Limb (tissue), 2 donors: ENCODE measurements at regions not wholly inside any gene's neighbourhood (a gene's known extent, or its start where the extent isn't known, plus 50 kb on each side); places are given as distances from the start of the nearest gene placed in this dataset.

Source experiments
- DNase-seq, 2 donors: peaks; one replicate each; pipeline ENCODE4 v3.0.0-alpha.2; 2016; ENCODE audit errors: extremely low spot score in 2 of 2

DNA sequence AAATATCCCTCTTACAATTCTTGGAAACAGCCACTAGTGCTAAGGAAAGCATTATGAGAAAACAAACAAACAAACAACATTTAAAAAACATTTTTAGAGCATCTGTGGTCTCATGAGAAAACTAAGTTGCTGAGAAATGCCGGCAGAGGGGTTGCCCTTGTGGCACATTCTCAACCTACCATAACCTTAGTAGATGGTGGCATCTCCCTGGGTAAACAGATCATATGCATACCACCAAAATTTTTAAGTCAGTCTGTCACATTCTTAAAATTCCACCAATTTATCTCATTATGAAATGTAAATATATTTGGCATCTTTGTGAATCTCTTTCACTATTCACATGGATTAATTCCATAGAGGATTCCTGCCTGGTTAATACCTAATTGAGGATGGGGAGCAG is 575.7 kb upstream of the MARCKS start:
- DNase-seq: no peak

DNA sequence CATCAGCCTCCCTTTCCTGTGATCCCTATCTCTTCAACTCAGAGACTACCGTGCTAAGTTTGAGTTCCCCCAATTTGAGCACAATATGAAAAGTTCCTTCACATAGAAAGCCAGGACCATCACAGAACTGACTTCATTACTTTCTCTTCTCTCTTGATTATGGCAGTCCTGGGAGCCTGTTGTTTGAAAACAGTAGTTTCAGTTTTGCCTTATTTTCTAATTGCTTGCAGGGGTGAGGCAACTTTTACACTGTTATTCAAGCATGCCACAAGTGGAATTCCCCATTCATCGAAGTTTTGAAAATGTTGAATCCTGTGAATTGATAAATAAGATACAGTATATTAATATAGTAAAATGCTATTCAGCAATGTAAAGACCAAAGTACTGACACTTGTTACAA is 569.7 kb upstream of the MARCKS start:
- DNase-seq: no peak

DNA sequence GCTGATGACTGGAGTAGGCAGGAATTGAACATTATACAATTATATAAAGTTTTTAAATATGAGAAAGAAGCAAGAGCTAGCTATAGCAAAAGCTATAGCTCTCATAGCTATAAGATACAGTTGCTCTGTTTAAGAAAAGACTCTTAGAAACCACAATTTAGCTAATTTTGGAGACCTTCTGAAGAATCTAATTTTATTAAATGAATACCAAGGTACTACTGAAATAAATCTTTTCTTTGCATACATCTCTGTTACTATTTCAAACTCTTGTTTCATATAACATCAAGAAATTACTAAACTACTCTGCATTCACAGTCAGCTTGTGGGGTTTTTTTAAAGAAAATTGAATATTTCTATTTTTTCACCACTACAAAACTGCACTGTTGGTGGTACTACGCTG is 568.7 kb upstream of the MARCKS start:
- DNase-seq: no peak

DNA sequence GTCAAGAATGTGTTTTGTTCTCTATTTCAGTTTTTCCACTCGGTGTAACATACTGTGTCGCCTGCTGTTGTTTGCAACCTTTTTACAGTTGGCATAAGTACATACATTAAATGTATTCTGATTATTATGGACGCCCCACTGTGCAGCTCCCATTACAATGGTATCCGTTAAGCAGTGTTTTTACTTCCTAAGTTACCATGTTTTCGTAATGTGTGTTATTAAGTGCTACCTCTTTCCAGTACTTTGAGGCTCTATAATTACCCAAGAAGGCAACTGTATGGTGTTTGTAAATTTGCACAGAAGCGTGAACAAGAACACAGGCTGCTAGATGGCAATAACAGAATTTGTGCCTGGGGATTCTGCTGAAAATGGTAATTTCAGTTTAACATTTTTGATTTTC is 568.0 kb upstream of the MARCKS start:
- no peak for DNase-seq

DNA sequence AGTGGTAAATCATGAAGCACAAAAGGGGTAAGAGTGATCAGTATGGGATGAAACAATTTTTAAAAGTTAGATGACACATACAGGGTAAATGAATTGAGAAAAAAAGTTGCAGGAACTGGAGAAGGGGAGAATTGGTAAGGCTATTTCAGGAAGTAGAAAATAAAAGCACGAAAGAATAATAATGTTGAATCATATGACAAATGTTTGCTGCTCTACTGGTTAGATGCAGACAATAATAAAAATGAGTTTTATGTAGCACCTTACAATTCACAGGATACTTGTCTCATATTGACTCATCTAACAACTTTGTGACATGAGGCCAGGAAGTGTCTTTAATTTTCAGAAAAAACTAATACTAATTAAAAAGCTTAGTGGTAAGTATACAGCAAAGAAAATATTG is 566.5 kb upstream of the MARCKS start:
- DNase-seq: no peak

DNA sequence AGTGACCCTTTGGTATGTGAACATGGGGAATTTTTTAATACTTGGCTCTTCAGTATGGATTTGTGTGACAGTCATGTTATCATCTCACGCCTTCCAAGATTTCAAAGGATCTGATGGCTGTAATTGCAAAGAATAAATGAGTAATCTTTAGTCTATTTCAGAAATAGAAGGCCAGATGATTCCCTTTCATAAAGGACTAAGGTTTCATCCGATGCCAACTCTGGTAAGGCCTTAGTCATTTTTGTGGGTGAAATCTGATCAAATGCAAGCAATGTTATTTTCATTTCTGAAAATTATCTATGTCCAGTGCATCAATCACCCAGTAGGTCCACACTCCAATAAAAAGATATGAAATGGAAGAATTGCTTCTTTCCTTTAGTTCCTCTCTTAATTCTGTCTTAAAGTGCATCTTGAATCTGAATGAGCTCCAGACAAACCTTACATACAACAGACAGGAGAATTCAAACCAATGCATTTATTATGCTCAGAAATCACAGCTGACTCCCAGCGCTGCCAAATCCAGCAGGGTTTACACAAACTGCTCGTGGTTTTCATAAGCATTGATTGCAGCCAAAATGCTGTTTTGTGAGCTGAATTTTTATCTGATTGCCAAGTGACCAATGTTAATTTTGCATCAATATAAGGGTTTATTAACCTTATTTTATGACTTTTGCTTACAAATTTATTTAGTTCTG is 565.2 kb upstream of the MARCKS start:
- DNase-seq: peak in 1 of 2 donors; percentile 55

DNA sequence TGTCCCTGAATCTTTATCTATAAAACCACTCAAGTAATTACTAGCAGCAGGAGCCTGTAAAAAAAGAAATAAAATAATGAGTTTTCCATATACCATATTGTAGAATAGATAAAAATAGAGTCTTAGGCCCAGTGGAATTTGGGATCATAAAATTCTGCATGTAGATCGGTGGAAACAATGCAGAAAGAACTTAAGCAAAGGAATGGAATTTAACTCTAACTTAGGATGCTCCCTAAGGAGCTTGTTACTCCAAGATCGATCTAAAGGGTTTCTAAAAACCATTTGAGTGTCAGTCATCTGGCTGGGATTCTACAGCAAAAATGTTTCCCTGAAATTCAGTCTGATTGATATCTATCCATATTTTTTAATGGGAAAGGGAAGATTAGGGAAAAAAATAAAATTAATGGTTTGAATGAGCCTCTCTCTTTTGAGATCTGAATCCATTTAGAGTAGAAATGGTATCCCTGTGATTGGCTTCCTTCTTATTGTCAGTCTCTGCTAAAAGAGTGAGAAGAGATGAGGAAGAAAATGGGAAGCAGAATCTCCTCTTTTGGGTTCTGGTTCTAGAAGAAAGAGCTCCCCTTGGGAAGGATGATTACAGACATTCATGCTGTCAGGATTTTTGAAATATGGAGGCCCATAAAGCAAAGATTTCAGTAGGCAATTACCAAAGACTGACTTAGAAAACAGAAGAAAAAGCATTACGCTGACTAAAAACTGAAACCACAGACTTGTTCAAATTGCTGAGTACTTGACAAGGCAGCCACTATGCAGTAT is 564.3 kb upstream of the MARCKS start:
- peak in 1 of 2 donors; percentile 81 for DNase-seq

DNA sequence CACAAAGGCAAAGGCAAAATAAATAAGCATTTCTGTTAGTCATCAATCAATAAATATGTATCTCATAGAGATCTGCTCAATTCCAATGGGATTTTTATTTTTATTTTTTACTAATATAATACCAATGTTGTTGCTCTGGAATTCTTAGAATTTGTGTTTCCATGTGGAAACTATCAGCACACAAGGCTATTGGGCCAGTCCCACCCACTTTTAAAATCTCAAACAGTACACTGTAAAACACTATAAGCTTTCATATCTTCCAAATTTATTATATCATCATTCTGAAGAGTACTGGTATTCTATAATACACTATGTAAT is 563.8 kb upstream of the MARCKS start:
- no peak for DNase-seq

DNA sequence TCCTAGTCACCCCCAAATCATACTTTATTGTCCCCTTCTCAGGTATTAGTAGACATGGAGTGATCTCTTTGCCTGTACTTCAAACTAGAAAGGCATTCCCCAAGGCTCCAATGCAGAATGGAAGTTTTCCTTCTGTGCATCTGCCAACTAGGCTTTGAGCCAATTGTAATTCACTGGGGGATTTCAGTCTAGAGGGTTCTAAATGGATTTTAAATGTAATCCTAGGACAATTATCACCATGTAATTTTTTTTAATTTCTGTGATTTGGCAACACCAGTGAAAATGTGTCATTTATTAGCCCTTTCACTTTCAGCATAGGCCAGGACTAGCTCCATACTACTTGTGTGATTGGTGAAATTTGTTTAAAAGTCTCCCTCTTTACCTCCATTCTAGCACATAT is 557.6 kb upstream of the MARCKS start:
- DNase-seq: no peak

DNA sequence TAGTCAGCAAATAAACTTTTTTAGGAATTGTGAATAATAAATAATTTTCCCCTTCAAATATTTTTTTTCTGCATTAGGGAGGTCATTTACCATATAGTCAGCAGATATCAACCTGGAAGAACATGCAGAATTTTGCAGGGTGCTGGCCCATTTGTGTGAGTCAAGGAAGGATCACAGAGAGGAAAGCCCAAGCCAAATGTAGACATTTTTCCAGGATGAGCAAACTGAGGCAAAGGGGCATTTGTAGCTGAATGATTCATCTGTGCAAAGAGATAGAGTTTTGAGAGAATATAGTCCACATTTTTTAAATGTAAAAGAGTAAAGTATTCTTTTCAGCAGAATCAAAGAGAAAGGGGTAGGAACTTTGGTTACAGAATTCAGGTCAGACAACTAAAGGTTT is 555.5 kb upstream of the MARCKS start:
- DNase-seq: no peak

DNA sequence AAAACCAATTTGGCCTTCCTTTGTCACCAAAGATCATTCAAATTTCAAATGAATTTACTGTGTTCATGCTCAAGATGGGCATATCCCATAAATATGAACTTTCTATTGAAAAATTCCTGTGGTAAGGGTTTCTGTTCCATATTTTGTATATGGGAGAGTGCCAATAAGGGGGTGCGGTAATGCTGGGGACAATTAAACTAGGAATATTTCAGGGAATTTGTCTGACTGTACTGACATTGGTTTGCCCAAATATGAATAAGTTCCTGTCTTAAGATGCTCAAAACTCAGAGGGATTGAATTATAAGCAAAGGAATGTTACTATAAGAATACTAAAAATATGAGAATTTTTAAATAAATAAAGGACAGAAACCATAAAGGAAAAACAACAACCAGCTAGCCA is 553.0 kb upstream of the MARCKS start:
- DNase-seq: no peak

DNA sequence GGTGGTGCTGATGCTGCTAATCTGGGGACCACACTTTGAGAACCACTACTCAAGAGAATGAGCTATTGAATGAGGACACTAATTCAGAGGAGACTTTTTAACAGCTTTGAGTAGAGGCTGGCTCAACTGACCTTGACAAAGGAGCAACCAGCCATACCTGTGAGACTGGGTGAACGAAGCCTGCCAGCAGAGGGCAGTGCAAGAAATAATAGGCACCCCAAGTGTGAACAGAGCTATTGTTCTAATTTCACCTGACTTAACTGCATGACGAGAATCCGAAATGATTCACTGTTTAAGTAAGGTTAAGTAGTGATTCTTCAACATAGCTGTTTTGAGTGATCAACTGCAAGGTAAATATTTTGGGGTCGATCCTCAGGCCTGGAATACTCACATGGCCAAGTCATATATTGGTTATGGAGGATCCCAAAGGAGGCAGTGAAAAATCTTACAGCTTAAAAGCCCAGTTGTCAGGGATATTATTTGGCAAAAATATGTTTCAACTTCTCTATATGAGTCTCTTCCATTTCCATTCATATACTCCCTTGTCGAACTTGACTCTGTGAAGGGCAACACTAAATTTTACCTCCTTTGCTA is 550.5 kb upstream of the MARCKS start:
- DNase-seq: no peak

DNA sequence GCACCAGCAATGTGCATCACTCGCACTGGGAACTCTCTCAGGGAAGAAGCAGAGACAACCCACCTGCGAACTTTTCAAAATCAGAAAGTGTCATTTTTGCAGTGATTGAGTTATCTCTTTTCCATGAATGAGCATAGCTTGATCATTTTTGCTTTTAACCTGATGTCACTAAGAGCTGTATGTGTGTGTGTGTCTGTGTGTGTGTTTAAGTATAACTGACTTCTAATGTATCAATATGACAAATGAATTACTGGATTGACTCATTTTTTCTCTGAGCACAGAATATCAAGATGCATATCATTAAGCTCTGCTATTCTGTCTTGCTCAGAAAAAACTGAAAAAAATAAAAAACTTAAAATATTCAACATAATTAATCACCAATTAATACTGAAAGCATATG is 548.9 kb upstream of the MARCKS start:
- DNase-seq: no peak

DNA sequence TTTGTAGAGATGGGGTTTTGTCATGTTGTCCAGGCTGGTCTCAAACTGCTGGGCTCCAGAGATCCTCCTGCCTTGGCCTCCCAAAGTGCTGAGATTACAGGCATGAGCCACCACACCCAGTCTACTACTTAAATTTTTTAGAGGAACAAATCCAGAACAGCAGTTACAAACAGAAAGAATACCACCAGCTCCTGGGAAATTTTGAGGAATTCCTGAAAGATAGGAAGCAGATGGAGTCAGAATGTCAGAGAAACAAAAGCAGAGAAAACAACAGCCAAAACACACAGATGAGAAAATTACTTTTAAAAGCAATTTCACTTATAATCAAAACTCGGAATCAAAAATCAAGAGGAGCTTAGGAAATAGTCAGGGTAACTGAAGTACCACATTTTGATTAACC is 543.3 kb upstream of the MARCKS start:
- no peak for DNase-seq

DNA sequence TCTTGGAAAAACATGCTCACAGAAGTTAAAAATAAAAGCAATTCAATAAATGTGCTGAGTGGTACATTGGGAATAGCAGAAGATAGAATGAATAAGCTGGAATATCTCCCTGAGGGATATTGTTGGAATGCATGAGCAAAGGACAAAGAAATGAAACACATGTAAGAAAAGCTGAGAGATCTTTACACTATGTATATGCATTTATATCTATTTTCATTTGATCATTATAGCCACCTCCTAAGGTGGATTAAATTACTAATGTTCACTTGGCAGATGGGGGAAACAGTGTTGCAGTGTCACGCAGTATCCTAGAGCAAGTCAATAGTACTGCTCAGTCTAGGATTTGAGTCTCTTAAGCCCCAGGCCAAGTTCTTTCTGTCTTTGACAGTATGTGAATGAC is 542.0 kb upstream of the MARCKS start:
- no peak for DNase-seq

DNA sequence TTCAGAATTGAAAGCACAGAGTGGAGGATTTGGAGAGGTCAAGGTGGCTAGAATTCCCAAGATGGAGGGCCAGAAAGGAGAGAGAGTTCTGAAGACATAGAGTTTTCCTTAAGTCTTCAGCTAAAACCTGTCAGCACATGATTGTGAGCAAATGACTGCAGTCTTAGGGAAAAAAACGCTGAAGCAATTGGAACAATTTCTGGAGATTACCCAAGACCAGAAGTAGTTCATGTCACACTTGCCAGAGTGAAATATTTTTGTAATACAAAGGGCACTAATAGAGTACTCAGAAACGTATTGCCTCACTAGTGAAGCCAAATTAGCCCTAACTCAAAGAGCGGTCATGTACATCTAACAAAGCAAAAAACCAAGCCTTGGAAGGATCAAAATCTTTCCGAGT is 541.3 kb upstream of the MARCKS start:
- DNase-seq: no peak

DNA sequence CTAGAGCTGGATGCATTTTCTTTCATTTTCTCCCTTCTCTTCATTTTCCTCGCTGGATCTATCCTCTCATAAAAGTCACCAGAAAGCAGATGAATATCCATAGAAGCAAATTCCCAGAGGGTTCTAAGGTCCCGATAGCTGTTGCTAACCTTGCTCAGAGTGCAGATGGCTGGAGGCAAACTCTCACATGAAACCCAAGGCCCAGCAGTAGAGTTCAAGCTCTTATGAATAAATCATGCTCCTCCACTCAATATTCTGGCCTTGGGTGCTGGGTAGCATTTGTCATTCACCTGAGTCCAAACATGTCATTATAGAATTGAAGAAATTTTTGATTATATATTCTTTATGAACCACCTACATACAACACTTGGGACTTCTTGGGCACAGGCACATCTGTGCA is 539.7 kb upstream of the MARCKS start:
- DNase-seq: no peak

DNA sequence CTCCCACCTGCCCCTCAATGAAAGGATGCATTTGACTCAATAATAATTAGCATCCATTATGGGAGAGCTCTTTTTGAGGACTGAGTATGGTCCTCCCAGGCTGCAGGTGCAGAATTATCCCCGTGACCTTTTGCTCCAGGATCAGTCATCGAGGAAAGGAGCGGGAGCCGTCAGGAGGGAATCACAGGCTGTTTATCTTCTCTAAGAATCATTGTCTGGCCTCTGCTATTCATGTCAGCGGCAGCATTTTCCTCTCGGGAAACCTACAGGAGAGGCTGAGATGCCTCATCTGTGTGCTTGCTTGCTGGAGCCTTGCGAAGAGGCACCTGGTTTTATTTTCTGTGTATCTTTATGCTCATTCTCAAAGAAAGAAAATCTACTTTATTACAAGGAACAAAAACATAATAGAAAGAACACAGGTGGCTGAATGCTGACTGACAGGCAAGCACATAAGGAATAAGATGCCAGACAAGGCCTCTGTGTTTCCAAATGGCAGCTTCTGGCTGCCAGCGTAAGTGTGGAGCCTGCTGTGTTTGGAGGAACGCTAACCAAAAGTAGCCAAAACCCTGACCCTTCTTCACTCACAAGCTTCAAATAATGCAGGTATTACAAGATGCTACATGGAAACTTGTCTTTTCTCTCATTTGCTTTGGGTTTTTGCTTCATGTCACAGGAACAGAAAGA is 539.1 kb upstream of the MARCKS start:
- peak in 1 of 2 donors; percentile 44 for DNase-seq

DNA sequence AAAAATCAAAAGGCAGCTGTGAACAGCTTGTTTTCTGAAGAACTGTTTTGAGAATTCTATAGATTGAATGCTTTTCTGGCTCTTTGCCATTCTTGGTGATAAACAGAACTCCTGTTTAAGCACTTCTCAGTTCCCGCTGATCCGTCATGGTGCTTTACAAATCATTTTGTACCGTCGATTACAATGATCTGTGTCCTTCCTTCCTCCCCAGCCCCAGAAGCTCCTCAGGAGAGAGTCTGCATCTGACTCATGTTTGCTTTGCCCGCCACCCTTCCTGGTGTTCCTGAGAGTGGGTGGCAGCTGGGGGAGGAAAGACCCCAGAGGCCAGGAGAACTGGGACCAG is 538.6 kb upstream of the MARCKS start:
- peak; percentile 35 to 55 for DNase-seq

DNA sequence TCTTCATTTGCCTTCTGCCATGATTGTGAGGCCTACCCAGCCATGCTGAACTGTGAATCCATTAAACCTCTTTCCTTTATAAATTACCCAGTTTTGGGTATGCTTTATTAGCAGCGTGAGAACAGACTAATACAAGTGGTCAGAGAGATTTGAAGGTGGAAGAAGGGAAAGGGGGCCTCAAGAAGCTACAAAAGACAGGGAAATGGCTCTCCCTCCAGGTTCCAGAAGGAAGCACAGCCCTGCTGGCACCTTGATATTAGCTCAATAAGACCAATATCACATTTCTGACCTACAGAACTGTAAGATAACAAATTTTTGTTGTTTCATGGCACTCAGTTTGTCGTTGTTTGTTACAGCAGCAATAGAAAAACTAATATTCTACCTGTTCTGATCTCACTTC is 536.5 kb upstream of the MARCKS start:
- no peak for DNase-seq

DNA sequence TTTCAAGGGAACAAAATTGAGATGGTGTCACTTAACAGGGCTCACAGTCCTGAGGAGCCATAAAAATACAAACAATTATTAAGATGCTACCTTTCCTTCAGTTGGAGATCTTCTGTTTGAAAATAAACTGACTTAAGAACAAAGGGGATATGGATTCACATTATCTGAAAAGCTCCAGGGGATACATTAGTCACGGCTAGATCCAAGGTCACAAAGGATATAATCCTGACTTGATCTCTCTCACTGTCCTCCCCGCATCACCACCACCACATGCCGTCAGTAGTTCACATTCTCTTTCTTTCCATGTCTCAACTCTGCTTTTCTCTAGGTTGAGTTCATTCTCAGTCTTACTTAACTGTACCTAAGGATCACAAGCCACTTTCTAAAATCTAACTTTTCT is 530.4 kb upstream of the MARCKS start:
- no peak for DNase-seq

DNA sequence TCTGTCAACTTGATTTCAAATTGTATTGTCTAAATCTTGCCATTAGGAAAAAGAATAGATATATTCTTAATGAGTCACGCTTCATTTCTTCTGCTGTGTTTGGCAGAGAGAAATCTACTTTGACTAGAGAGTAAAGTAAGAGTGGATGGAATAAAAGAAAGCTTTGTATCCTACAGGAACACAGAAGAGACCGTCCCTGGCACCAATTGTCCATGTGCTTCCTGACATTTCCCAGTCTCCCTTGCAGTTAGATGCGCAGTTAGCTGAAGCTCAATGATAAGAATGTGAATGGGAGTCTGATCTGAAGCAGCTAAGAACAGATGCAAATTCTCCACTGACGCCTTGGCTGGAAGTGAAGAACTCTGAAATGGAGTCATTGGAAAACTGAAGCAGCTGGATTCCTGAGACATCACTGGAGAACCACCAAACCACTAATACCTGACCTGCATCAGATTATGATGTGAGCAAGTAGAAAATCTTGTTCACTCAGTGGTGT is 528.2 kb upstream of the MARCKS start:
- DNase-seq: peak in 1 of 2 donors; percentile 48
